ENCODE measurements at regions not wholly inside any gene's neighbourhood (a gene's known extent, or its start where the extent isn't known, plus 50 kb on each side); places are given as distances from the start of the nearest gene placed in this dataset.

DNA sequence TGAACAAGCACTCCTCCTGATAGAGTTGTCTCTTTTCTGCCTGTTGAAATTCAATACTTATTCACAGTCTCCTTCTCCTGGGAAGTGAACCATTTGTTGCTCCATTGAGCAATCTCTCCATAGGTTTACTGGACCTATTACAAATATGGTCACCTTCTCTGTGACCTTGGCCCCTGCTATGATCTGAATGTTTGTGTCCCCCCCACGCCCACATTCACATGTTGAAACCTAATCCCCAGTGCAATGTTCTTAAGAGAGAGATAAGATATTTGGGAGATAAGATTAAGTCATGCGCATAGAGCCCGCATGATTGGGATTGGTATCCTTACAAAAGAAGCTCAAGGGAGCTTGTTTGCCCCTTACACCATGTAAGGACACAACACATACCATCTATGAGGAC lies 54.1 kb upstream of the GABRE start (continued):
- TF ChIP-seq, protein P1, sequence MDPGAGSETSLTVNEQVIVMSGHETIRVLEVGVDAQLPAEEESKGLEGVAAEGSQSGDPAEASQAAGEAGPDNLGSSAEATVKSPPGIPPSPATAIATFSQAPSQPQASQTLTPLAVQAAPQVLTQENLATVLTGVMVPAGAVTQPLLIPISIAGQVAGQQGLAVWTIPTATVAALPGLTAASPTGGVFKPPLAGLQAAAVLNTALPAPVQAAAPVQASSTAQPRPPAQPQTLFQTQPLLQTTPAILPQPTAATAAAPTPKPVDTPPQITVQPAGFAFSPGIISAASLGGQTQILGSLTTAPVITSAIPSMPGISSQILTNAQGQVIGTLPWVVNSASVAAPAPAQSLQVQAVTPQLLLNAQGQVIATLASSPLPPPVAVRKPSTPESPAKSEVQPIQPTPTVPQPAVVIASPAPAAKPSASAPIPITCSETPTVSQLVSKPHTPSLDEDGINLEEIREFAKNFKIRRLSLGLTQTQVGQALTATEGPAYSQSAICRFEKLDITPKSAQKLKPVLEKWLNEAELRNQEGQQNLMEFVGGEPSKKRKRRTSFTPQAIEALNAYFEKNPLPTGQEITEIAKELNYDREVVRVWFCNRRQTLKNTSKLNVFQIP (CRISPR knock-in tag; IDR thresholded peaks at IDR 0.05; ENCODE audit: borderline replicate concordance, low read depth), result no peak
- TF ChIP-seq CSDC2 (CRISPR knock-in tag; IDR thresholded peaks at IDR 0.05) (no peak), ZNF70 (CRISPR knock-in tag; IDR thresholded peaks at IDR 0.05) (no peak), SNAI2 (CRISPR knock-in tag; IDR thresholded peaks at IDR 0.05) (no peak), ZFP30 (CRISPR knock-in tag; IDR thresholded peaks at IDR 0.05) (no peak)
- TF ChIP-seq, protein P2, sequence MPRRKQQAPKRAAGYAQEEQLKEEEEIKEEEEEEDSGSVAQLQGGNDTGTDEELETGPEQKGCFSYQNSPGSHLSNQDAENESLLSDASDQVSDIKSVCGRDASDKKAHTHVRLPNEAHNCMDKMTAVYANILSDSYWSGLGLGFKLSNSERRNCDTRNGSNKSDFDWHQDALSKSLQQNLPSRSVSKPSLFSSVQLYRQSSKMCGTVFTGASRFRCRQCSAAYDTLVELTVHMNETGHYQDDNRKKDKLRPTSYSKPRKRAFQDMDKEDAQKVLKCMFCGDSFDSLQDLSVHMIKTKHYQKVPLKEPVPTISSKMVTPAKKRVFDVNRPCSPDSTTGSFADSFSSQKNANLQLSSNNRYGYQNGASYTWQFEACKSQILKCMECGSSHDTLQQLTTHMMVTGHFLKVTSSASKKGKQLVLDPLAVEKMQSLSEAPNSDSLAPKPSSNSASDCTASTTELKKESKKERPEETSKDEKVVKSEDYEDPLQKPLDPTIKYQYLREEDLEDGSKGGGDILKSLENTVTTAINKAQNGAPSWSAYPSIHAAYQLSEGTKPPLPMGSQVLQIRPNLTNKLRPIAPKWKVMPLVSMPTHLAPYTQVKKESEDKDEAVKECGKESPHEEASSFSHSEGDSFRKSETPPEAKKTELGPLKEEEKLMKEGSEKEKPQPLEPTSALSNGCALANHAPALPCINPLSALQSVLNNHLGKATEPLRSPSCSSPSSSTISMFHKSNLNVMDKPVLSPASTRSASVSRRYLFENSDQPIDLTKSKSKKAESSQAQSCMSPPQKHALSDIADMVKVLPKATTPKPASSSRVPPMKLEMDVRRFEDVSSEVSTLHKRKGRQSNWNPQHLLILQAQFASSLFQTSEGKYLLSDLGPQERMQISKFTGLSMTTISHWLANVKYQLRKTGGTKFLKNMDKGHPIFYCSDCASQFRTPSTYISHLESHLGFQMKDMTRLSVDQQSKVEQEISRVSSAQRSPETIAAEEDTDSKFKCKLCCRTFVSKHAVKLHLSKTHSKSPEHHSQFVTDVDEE (CRISPR knock-in tag; IDR thresholded peaks at IDR 0.05), result no peak
- TF ChIP-seq, protein P3, sequence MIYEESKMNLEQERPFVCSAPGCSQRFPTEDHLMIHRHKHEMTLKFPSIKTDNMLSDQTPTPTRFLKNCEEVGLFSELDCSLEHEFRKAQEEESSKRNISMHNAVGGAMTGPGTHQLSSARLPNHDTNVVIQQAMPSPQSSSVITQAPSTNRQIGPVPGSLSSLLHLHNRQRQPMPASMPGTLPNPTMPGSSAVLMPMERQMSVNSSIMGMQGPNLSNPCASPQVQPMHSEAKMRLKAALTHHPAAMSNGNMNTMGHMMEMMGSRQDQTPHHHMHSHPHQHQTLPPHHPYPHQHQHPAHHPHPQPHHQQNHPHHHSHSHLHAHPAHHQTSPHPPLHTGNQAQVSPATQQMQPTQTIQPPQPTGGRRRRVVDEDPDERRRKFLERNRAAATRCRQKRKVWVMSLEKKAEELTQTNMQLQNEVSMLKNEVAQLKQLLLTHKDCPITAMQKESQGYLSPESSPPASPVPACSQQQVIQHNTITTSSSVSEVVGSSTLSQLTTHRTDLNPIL (CRISPR knock-in tag; IDR thresholded peaks at IDR 0.05; ENCODE audit: low read depth), result no peak

DNA sequence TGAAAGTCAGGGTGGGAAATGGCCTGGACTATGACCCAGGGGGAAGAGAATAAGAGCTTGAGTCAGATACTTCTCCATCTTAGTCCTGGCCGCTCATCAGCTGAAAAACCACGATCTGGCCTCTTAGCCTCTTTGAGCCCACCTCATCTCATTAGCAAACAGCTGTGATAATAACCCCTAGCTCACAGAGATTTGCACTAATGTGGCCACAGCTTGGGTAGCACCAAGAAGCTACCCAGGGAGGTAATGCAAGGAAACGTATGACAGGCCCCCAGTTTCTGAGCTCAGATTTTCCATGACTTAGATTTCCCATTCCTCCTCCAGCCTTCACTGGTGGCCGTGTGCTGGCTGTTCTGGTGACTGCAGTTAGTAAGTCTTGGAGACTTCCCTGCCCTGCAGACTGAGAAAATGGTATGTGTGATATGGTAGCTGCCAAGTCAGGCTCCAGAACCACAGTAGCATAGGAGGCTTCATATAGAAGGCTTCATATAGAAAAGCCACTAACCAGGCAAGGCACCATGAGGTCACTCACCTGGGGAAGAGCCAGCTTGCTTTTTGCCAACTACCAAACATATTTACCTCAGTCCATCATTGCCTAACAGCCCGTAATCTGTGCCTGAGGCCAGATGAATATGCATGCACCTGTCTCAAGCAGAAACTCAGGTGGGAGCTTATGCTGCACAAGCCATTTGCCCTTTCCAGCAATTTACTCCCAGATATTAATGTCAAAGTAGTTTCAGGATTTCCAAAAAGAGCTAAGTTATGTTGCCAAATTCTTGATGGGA lies 51.4 kb upstream of the GABRE start:
- ATAC-seq, result no peak
- TF ChIP-seq CSDC2 (CRISPR knock-in tag; IDR thresholded peaks at IDR 0.05) (no peak), ESRRG (CRISPR knock-in tag; IDR thresholded peaks at IDR 0.05) (no peak), ZFP3 (CRISPR knock-in tag; IDR thresholded peaks at IDR 0.05) (no peak), RARB (CRISPR knock-in tag; IDR thresholded peaks at IDR 0.05) (no peak), ZNF70 (CRISPR knock-in tag; IDR thresholded peaks at IDR 0.05) (no peak), ZNF565 (CRISPR knock-in tag; conservative IDR thresholded peaks at IDR 0.05; ENCODE audit: low read depth) (no peak), ARNTL (CRISPR knock-in tag; IDR thresholded peaks at IDR 0.05; ENCODE audit: borderline replicate concordance, low read depth) (no peak), OSR1 (CRISPR knock-in tag; IDR thresholded peaks at IDR 0.05) (no peak), BACH2 (CRISPR knock-in tag; IDR thresholded peaks at IDR 0.05; ENCODE audit: borderline replicate concordance) (no peak), ZNF8 (CRISPR knock-in tag; IDR thresholded peaks at IDR 0.05) (no peak), SNAI2 (CRISPR knock-in tag; IDR thresholded peaks at IDR 0.05) (no peak), ZFP30 (CRISPR knock-in tag; IDR thresholded peaks at IDR 0.05) (no peak), ZC3H10 (CRISPR knock-in tag; IDR thresholded peaks at IDR 0.05) (no peak), GLIS3 (CRISPR knock-in tag; IDR thresholded peaks at IDR 0.05) (no peak)
- TF ChIP-seq, protein P3 (CRISPR knock-in tag; IDR thresholded peaks at IDR 0.05; ENCODE audit: low read depth), result no peak
- TF ChIP-seq, protein P2 (CRISPR knock-in tag; IDR thresholded peaks at IDR 0.05), result no peak
- TF ChIP-seq, protein P4, sequence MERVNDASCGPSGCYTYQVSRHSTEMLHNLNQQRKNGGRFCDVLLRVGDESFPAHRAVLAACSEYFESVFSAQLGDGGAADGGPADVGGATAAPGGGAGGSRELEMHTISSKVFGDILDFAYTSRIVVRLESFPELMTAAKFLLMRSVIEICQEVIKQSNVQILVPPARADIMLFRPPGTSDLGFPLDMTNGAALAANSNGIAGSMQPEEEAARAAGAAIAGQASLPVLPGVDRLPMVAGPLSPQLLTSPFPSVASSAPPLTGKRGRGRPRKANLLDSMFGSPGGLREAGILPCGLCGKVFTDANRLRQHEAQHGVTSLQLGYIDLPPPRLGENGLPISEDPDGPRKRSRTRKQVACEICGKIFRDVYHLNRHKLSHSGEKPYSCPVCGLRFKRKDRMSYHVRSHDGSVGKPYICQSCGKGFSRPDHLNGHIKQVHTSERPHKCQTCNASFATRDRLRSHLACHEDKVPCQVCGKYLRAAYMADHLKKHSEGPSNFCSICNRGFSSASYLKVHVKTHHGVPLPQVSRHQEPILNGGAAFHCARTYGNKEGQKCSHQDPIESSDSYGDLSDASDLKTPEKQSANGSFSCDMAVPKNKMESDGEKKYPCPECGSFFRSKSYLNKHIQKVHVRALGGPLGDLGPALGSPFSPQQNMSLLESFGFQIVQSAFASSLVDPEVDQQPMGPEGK (CRISPR knock-in tag; IDR thresholded peaks at IDR 0.05; ENCODE audit: borderline replicate concordance), result no peak
- TF ChIP-seq, protein P5, sequence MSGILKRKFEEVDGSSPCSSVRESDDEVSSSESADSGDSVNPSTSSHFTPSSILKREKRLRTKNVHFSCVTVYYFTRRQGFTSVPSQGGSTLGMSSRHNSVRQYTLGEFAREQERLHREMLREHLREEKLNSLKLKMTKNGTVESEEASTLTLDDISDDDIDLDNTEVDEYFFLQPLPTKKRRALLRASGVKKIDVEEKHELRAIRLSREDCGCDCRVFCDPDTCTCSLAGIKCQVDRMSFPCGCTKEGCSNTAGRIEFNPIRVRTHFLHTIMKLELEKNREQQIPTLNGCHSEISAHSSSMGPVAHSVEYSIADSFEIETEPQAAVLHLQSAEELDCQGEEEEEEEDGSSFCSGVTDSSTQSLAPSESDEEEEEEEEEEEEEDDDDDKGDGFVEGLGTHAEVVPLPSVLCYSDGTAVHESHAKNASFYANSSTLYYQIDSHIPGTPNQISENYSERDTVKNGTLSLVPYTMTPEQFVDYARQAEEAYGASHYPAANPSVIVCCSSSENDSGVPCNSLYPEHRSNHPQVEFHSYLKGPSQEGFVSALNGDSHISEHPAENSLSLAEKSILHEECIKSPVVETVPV (CRISPR knock-in tag; IDR thresholded peaks at IDR 0.05), result no peak
- TF ChIP-seq, protein P1 (CRISPR knock-in tag; IDR thresholded peaks at IDR 0.05; ENCODE audit: borderline replicate concordance, low read depth), result no peak
